ENCODE measurements at regions not wholly inside any gene's neighbourhood (a gene's known extent, or its start where the extent isn't known, plus 50 kb on each side); places are given as distances from the start of the nearest gene placed in this dataset.

- in situ Hi-C loops (cut with MboI; ENCODE audit: low sequenced_read_pairs, unreplicated experiment) = no loop called here
- no peak for TF ChIP-seq CTCF (IDR thresholded peaks at IDR 0.05; ENCODE audit: borderline replicate concordance, control extremely low read depth, extremely low read depth, insufficient read depth, missing control alignments)
- DNase-seq (ENCODE audit: low spot score) = no peak
Observed at GRCh38 chr3:175989161-175989560, 1130.0 kb downstream of the NAALADL2 start.

GRCh38 chr3:175988401-175988800 is 1129.3 kb downstream of the NAALADL2 start:
- no peak for DNase-seq (ENCODE audit: low spot score)
- in situ Hi-C loops (cut with MboI; ENCODE audit: low sequenced_read_pairs, unreplicated experiment) = no loop called here
- TF ChIP-seq CTCF (IDR thresholded peaks at IDR 0.05; ENCODE audit: borderline replicate concordance, control extremely low read depth, extremely low read depth, insufficient read depth, missing control alignments) = no peak

- no peak for TF ChIP-seq CTCF (IDR thresholded peaks at IDR 0.05; ENCODE audit: borderline replicate concordance, control extremely low read depth, extremely low read depth, insufficient read depth, missing control alignments)
- no peak for DNase-seq (ENCODE audit: low spot score)
- in situ Hi-C loops (cut with MboI; ENCODE audit: low sequenced_read_pairs, unreplicated experiment) = no loop called here
Observed at GRCh38 chr3:175985781-175986180, 1126.6 kb downstream of the NAALADL2 start.

- TF ChIP-seq CTCF (IDR thresholded peaks at IDR 0.05; ENCODE audit: borderline replicate concordance, control extremely low read depth, extremely low read depth, insufficient read depth, missing control alignments) = no peak
- DNase-seq (ENCODE audit: low spot score) = no peak
- in situ Hi-C loops (cut with MboI; ENCODE audit: low sequenced_read_pairs, unreplicated experiment) = no loop called here
Observed at GRCh38 chr3:175983379-175983778, 1124.2 kb downstream of the NAALADL2 start.

GRCh38 chr3:175980486-175981090 is 1121.5 kb downstream of the NAALADL2 start:
- no peak for DNase-seq (ENCODE audit: low spot score)
- no peak for TF ChIP-seq CTCF (IDR thresholded peaks at IDR 0.05; ENCODE audit: borderline replicate concordance, control extremely low read depth, extremely low read depth, insufficient read depth, missing control alignments)
- in situ Hi-C loops (cut with MboI; ENCODE audit: low sequenced_read_pairs, unreplicated experiment) = no loop called here

GRCh38 chr3:175977968-175978752 is 1119.0 kb downstream of the NAALADL2 start:
- DNase-seq (ENCODE audit: low spot score) = no peak

More at GRCh38 chr3:175977968-175978752, 1119.0 kb downstream of the NAALADL2 start:
- in situ Hi-C loops (cut with MboI; ENCODE audit: low sequenced_read_pairs, unreplicated experiment) = no loop called here
- no peak for TF ChIP-seq CTCF (IDR thresholded peaks at IDR 0.05; ENCODE audit: borderline replicate concordance, control extremely low read depth, extremely low read depth, insufficient read depth, missing control alignments)

All from GM13976 (cell line).